ENCODE measurements at regions not wholly inside any gene's neighbourhood (a gene's known extent, or its start where the extent isn't known, plus 50 kb on each side); places are given as distances from the start of the nearest gene placed in this dataset.

- DNase-seq (ENCODE audit: low spot score) = no peak
These were observed 57.7 kb upstream of the CPEB4 start for GRCh38 chr5:173830421-173830820.

DNA sequence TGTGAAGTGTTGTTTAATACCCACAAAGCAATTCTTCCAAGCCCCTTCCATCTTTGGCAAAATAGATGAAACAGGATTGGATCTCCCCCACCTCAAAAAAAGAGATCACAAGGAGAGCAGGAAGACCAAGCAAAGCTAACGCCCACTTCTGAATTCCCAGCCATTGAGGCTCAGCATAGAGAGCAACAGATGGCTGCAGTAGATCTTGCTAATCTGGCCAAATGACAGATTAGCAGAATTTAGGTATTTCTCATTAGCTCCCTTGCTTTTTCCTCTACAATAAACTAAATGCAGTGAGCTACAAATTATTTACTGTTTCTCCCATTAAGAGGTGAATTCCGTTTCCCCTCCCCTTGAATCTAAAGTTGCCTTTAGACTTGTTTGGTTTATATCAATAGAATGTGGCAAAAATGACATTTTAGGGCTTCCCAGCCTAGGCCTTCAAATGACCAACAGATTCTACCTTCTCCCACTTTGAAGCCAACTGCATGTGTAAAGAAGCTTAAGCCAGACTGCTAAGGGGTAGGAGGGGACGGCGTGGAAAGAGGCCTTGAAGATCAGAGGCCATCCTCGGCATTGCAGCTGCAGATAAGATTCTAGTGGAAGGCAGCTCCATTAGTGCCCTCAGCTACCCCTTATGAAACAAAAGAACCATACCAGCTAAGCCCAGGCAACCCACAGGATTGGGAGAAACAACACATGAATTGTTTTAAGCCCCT, 56.8 kb upstream of the CPEB4 start:
- DNase-seq (ENCODE audit: low spot score) = no peak

GRCh38 chr5:173832386-173832785, 55.8 kb upstream of the CPEB4 start:
- DNase-seq (ENCODE audit: low spot score) = no peak

GRCh38 chr5:173833196-173833985, 54.8 kb upstream of the CPEB4 start:
- no peak for DNase-seq (ENCODE audit: low spot score)

DNA sequence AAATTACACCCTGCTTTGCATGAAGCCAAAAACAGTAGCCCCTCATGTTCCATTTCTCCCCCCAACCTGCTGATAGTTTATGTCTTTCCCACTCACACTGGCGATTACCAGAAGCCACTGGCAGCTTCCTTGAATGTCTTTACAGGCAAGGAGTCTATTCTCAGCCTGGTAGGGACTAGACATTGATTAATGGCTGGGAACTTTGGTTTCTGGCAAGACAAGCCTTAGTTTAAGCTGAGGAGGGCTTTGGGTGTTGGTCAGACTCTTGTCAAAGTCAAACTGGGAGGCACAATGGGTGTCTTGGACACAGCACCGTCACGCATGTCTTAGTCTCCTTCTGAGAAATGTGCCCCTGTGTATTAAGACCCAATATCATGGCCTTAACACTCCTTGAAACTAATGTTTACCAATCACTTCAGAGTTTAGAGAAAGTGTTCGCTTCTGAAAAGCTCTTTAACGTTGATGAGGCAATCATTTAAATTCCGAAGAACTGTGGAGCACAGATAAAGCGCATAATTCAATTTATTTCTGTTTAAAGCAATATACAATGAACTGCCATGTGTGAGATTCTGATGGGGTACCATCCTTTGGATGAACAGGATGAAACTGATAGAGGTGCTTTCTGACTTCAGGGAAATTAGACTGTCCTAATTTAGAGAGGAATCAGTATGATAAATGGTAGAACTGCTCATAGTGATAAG, 53.9 kb upstream of the CPEB4 start:
- DNase-seq (ENCODE audit: low spot score) = no peak

DNA sequence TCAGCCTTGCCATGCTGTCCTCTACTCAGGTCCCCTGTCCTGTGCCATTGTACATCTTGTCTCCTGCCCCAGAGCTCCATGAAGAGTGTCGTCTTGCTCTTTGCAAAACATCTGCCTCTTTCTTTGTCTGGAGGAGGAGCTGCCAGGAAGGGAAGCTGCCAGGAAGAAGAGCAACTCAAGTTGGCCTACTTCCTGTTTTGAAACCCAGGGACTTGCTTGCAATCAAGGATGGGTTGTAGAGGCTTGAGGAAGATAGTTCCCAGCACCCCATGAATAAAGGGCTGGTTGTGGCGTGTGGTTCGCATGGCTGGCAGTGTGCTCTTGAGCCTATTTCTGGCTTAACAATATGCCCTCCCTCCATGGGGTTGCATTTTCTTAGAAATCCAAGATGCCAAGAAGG, 53.0 kb upstream of the CPEB4 start:
- no peak for DNase-seq (ENCODE audit: low spot score)

GRCh38 chr5:173835661-173836060, 52.5 kb upstream of the CPEB4 start:
- DNase-seq (ENCODE audit: low spot score) = no peak

DNA sequence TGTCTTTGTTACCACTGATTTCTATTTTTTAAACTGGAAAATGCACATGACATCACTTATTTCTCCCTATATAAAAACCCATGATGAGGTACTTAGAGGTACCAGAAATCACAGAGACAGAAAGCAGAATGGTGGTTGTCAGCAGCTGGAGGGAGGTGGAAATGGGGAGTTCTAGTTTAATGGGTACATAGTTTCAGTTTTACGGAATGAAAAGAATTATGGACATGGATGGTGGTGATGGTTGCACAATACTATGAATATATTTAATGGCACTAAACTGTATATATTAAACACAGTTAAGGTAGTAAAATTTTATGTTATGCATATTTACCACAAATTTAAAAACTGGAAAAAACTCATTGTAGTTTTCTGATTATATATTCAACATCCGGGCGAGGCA, 50.5 kb upstream of the CPEB4 start:
- DNase-seq (ENCODE audit: low spot score) = no peak

All from CD4-positive, alpha-beta T cell treated with Interleukin-15 for 4 hours (primary cell).